ENCODE measurements at regions not wholly inside any gene's neighbourhood (a gene's known extent, or its start where the extent isn't known, plus 50 kb on each side); places are given as distances from the start of the nearest gene placed in this dataset.

DNA sequence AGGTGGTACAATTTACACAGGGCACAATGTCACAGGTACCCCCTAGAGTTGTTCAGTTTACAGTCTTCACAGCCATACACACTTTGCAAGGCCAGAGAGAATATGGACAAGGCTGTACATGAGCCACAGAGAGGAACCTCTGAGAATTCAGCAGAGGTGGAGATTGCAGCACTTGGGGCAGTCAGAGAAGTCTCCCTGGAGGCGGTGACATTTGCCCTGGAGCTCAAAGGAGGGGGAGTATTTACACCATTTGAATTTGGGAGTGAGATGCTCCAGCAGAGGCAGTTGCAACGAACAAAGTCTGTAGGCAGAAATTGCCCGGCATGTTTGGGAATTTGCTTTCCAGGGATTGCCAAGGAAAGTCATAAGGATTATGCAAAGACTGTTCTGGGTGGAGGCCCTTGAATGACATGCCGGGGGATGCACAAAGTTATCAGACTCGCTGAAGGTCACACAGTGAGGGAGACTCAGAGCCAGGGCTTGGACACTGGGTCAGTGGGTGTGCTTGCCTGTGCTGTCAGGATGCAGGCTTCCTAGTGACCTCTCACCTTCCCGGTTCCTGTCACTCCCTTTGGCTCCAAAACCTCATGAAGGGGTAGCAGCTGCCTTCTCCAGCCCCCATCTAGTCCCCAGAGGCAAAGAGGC lies 160.7 kb upstream of the PCBD1 start:
- DNase-seq = no peak

DNA sequence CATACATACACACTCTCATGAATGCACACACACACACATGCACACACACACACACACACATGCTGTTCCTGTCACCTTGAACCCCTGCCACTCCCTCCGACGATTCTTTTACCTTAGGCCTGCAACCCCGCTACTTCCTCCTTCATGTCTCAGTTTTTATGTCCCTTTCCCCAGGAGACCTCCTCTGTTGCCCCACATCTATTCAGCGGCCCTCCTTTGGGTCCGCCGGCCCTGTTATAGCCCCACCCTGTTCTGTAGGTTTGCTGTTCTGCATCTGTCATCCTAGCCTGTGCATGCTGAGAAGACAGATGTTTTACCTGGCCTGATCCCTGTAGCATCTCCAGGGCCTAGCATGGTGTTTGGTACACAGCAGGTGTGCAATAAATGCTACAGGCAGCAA lies 161.6 kb upstream of the PCBD1 start:
- no peak for DNase-seq

DNA sequence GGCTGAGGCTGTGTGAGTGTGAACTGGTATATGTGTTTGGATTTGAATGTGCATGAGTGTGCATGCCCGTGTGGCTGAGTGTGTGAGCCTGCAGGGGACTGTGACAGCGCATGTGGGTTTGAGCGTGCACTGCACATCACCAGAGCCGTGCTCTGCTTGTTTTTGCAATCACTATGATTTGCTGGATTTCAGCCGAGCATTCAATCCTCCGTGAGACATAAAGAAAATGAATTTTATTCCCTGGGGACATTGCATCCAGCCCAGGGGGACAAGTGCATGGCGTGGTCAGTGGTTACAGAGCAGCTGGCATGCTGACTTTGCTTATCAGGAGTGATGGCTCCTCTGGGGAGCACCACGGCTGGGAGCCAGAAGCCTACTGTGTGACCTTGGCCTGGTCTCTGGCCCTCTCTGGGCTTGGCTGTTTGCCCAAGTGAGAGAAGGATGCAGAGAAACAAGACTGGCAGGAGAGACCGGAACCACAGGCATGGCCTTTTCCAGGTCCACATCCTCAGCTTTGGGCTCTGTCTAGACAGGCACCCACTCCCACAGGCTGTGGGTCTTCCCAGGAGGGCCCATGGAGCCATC lies 160.2 kb upstream of the UNC5B start:
- no peak for DNase-seq

DNA sequence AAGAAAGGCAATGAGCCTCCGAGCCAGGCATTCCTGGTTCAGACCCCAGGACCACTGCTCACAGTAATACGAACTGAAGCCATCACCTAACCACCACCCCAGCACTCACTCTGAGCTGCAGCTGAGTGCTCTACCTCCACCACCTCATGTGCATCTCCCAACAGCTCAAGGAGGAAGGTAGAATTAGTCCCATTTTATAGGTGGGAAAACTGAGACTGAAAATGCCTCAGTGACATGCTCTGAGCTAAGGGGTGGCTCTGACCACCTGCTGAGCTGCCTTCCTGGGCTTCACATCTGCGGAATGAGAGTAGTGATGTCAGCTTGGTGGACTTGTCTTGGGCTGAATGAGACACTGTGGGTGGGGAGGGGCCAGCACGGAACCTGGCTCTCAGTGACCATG lies 159.7 kb upstream of the UNC5B start:
- DNase-seq = no peak

DNA sequence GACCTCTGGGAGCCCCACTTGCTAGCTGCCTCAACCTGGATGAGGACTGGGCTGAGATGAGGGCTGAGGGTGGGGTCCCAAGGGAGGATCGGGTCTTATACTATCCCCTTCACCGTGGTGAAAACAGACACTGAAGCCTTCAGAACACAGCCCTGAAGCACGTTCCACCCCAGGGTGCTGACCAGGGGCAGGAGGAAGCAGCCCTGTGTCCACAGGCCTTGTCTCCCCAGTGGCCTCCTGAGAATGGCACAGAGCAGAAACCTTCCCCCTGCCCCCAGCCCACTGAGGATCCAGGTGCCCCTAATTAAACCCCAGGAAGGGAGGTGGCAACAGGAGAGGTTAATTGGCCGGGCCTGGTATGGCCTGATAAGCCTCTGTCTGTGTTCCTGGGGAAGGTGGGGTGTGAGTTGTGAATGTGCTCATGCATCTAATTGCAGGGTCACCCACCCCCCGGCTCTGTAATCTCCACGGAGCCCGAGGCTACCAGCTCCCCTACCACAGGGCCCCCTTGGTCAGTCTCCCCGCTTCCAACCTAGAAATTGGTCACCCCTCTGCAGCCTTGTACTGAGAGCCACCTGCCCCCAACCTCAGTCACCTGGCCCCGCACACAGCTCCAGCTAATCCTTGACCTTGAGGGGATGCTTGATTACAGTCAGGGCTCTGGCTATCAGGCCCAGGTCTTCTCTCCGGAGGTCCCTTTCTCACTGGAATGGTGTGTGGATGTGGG lies 159.0 kb upstream of the UNC5B start:
- no peak for DNase-seq

DNA sequence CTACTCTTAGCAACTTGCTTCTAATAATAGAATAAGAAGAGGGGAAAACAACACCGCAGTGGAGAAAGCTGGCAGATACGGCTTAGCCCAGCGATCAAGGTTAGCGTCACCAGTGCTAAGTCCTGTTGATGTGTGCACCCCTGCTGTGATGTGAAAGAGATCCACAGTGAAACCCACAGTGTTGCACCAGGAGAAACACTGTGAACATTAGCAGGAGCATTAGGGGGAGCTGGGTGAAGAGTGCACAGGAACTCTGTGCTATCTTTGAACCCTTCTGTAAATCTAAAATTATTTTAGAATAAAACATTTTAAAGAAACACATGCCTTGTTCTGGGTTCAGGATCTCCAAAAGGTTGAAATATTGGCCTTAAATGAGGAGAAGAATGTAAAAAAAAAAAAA lies 154.1 kb upstream of the UNC5B start:
- no peak for DNase-seq

DNA sequence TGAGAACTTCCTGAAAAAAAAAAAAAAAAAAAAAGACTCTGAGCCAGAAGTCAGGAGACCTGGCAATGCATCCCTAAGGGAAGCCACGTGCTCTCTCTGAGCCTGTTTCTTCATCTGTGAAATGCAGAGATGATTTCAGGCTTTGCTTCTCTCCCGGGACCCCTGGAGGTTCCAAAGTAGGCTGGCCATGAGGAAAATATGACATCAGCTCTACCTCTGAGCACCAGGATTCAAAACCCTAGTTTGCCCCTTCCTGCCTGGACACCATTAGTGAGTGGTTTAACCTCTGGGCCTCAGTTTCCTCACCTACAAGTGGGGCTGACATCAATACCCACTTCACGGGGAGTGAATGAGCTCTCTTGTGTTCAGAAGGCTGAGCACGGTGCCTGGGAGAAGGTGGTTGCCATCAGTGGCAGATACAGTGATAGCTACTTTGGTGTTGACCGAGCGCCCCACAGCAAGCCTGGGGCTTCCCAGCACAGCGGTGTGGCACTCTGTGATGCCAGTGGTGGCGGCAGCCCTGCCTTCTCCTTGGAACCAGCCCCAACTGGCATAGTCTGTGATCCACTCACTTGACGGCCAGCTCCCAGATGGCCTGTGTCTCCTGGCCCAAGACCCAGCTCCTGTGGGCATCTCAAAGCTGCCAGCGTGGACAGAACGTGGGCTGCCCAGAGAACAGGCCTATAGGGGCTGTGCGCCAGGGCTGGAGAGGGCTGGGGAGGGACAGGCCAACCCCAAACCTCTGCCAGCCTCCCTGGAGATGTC lies 153.1 kb upstream of the UNC5B start:
- no peak for DNase-seq

DNA sequence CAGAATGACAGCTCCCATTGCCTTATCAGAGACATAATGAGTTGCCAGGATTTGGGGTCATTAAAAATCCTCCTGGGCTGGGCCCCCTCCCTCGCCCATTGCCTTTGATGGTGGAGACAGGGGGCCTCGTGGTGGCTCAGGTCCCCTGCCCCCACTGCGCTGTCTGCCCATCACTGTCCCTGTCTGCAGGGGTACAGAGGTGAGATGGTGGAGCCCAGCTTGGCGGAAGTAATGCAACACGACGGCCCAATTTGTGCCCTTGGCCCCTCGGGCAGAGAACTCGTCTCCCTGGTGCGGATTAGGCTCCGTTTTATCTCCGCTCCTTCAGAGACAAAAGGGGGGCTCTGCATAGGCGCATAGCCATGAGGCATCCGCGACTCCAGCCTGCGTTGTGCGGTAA lies 152.4 kb upstream of the UNC5B start:
- DNase-seq = no peak

DNA sequence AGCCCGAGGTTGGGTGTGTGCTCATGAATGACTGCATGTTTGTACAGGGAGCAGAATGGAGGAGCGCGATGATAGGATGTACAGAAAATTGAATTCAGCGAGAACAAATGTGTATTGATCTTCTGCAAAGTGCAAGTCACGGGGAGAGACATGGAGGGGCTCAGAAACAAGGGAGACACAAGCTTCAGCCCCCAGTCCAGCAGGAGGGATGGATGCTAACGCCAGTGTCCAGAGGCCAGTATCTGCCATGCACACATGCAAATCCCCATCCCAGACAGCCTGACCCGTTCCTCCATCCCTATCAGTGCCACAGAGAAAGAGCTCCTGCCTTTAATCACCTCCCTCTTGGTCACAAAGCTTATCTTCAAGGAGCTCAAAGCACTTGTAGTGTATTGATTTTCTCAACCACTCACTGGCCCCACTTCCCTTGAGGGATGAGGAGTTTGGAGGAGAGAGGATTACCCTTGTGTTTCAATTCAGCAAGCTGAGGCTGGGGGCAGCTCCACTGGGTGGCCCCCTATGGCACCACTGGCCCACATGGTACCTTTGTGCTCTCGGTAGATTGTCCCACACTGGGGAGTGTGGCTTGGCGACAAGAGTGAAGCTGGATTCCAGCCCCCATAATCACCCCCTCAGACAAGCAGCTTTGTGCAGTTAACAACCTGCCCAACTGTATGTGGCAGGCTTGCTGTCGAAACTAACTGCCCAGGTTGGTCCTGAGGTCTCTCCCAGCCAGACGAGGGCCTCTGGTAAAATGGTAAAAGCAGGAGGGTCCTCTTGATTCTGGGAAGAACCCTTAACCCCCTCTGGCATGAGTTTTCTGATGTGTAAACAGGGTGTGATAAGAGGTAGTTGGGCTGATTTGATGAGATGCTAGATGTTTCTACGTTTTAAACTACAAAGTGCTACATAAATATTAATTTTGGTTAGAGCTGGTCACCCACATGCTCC lies 151.6 kb upstream of the UNC5B start:
- DNase-seq = no peak

DNA sequence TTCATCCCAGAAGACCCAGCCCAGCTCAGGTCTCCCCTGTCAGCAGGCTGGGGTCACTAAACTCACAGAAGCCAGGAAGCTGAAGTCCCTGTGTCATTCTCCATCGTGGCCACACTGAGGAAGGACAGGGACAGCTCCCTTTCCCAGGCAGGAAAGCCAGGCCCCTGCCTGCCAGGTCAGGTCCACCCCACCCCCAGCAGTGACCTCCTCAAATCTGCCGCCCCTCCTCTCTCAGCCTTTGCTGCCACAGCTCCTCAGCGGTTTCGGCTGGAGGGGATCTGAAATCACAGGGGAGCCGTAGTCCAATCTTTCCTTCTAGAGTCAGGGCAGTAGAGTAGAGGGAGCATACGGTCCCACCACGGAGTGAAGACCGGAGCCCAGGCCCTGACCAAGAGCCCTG lies 150.9 kb upstream of the UNC5B start:
- no peak for DNase-seq

DNA sequence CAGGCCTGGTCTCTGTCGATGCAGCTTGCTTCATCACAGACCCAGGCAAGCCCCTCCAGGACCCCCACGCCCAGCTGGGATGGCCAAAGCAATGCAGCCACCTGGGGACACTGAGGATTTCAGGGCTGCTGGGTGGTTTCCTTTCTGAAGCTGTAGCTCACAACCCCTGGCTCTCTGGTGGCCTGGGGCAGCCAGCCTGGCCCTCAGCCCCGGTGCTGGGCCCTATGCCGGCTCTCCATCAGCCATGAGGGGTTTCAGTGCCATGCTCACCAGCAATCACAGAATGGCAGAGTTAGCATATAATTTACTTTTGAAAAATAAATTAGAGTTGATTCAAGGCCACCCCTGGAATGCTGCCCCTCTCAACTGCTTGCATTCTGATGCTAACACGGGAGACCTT lies 150.2 kb upstream of the UNC5B start:
- no peak for DNase-seq

DNA sequence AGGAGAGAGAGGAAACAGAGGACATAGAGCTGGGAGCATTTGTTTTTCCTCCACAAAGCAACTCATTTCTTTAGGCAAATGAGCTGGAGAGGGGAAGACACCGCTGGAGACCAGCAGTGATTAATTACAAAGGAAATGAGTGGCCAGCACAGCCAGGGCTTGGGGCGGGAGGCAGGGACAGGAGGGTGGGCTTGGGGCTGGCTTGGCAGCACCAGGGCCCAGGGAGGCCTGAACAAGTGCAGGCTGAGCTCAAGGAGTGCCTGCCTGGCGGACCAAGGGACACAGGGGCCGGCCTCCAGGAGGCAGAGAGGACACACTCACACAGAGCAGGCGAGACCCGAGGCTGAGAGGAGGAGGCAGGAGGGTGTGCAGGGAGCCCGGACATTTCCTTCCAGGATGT lies 149.0 kb upstream of the UNC5B start:
- DNase-seq = no peak

DNA sequence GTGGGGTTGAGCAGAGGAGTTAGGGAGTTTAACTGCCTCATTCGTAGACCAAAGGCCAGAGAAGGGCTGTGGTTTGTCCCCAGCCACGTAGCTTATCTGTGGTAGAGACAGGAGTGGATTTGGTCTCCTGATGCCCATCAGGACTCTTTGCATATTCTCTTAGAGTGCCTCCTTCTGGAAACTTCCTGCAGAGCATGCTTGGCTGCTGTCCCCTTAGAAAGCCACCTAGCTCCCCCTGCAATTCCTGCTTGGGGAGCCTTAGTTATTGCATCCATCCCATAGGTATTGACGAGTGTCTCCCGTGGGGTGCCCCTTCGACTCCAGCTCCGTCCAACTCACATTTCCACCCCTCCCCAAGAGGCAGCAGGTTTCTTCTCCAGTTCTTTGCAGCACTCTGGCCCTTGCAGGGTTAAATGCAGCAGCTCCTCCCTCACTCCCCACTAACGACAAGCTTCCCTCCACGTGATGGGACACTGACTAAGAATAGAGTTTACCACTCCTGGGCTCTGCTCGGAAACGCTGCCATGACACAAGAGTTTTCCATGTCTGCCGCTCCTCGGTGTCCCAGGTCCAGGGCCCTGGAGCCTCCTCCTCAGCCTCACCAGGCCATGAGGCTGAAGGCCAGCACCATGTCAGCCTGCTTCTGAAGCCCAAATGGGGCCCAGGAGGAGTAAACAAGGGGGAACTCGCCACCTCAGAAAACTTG lies 147.8 kb upstream of the UNC5B start:
- no peak for DNase-seq

DNA sequence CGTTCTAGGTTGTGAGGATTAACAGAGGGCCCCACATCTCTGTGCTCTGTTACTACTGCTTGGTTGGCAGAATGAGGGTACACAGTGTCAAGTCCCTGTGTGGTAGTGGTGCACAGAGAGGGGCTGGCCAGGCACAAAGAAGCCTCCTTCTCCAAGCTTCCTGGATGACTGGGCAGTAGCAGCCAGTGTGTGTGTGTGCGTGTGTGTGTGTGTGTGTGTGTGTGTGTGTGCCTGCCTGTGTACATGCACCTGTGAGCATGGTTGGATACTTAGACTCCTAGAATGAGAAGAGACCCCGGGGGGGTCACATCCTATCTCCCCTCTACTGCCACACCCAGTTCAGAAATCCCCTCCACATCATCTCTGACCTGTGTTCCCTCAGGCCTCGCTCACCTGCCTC lies 146.7 kb upstream of the UNC5B start:
- DNase-seq = no peak

DNA sequence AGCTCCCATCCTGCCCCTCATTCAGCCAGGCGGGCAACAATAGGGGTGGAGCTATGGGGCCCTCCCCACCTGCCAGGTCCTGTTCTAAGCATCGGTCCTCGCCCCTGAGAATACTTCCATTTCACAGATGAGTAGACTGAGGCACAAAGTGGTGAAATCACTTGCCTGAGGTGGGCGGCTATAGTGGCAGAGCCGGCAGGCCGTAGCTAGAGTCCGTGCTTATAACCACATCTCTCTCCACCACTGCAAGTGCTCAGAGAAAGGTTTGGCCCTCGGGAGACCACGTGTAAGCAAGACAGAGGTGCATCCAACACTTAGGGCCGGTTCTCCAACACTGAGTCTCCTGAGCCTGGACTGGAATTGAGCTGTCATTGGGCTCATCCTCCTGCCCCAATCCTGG lies 145.8 kb upstream of the UNC5B start:
- no peak for DNase-seq

DNA sequence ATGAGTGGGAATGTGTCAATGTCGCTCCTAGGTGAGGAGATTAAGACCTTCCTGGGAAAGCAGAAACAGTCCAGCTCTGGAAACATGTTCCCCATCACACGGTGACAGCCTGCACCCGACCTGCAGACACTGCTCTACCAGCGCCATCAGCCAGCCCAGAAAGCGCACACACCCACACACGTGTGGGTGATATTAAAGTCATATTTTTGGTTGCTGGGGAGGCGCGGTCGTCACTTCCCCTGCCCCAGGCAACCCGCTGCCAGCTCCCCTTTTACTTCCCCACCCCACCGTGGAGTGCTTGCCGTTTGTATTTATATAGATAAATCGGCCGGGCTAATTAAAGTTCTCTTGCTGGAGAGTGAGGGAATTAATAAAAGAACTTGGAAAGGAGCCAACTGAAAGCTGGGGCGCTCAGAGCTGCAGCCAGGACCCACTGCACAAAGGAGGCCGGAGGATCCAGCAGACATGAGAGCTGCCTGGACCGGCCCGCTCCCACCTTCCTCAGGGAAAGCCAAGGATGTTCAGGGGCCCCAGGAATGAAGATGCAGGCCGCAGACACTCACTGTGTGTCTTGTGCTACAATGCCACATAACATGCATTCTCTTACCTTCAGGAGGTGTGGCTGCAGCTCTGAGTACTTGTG lies 145.2 kb upstream of the UNC5B start:
- no peak for DNase-seq

DNA sequence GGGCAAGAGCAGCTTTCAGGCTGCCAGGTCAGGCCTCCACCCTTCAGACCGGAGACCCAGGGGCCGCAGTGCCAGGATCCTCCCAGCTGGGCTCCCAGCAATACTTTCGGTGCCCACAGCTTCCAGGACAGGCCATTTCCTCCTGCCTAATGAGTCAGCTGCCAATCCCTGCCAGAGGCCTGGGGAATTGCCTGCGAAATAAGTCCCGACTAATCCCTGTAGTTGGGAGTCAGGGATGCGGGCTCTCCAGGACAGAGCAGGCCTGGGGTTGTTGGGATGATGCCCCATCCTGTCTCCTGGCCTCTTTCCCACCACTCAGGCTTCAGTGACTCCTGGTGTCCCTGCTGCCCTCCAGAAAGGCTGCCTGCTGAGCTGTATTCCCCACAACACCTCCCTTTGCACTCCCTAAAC lies 143.5 kb upstream of the UNC5B start:
- DNase-seq = no peak

DNA sequence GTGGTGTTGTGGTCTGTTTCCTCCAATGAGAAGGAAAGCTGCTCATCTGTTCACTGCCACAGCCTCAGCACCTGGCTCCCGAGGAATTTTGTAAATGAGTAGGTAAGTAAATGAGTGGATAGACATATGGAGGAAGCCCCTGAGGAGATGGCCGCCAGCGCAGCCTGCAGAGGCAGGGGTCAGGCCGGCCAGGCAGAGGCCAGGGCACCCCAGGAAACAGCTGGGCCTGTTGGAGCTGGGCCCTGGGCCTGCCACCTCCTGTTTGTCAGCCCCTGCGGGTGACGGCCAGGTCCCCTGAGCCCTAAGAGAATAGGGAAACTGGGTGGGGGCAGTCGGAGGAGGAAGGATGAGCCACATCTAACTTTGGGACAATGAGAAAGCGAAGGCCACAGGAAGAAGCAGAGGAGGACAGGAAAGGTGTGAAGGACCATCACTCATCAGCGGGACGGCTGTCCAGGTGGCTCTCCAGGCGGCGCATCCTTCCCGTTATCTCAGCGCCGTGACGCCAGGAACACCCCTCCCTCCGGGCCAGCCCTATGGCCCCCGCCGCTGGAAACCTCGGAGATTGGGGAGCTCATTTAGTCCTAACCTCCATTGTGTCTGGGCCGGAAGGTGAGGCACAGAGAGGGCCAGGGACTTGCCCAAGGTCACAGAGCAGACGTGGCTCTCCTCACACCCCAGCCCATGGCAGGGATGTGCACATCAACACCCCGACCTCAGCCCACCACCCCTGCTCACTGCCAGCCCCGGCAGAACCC lies 142.3 kb upstream of the UNC5B start:
- DNase-seq = no peak

DNA sequence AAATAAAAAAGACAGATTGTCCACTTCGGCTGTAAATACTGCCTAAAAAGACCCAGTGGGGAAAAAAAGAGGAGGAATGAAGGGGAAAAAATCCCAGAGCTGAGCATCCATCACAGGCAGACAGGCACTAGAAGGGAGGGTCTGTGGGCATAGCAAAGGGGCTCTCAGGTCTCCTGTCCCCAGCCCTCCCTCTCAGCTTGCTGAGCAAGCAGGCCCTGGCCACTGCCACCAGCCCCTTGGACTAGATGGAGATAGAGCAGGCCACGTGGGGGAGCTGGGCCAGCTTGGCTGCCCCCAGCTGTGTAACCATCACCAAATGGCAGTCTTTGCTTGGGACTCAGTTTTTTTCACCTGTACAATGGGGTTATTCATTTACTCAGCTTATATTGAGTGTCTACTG lies 141.6 kb upstream of the UNC5B start:
- DNase-seq = no peak

DNA sequence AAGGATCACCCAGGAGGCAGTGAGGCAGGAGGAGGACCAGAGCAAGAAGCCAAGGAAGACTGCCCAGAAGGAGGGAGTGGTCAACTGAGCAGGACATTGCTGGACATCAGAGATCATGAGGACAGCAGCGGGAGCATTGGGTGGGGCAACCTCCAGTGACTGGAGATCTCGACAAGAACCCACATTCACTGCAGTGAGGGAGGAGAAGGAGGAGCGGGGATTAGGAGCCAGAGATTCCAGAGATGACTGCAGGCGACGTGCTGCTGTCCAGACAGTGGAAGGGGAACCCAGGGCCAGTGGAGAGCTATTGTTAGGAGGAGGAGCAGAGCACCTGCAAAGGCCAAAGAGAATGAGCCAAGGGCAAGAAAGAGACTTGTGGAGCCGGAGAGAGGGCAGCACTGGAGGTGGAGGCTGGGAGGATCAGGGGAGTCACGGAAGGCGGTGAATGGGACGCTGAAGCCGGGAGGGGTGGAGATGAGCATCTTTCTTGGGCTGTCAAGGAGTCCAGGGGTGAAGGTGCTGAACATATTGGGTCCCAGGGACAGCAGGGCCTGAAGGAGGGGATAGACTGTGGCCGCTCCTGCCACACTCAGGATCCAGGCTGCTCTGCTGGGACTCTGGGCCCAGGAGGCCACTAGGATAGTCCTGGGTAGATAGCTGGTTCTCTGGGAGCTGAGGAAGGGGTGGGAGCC lies 140.1 kb upstream of the UNC5B start:
- DNase-seq = no peak

All from stimulated activated CD8-positive, alpha-beta memory T cell treated with anti-CD3 and anti-CD28 coated beads, Interleukin-4, amount 100 ng/mL, for 48 hours (primary cell).